GM10248 (cell line): ENCODE measurements at regions not wholly inside any gene's neighbourhood (a gene's known extent, or its start where the extent isn't known, plus 50 kb on each side); places are given as distances from the start of the nearest gene placed in this dataset.

Experiments used
- CTCF ChIA-PET: fragments of 300-600 bp; sonication (Branson Sonifier 250); formaldehyde crosslinking; extraction: SDS; loops from one replicate; lab custom pipeline; 2021; ENCODE audit warnings: antibody characterized with exemption; lab: Yijun Ruan, JAX
- POLR2A ChIA-PET: fragments of 350-650 bp; sonication (Branson Sonifier 250); formaldehyde crosslinking; extraction: SDS; loops from one replicate; lab custom pipeline; 2020; ENCODE audit warnings: antibody characterized with exemption; lab: Yijun Ruan, JAX
- DNase-seq: peaks from one replicate; pipeline ENCODE4 v3.0.0; 2012; ENCODE audit errors: extremely low spot score
- TF ChIP-seq, protein P1 (sequence below): IDR thresholded peaks from 2 replicates; pipeline ENCODE4 v1.5.1; 2012; ENCODE audit warnings: mild to moderate bottlenecking, low read depth; ENCODE audit errors: extremely low read depth, missing control alignments, control extremely low read depth

DNA sequence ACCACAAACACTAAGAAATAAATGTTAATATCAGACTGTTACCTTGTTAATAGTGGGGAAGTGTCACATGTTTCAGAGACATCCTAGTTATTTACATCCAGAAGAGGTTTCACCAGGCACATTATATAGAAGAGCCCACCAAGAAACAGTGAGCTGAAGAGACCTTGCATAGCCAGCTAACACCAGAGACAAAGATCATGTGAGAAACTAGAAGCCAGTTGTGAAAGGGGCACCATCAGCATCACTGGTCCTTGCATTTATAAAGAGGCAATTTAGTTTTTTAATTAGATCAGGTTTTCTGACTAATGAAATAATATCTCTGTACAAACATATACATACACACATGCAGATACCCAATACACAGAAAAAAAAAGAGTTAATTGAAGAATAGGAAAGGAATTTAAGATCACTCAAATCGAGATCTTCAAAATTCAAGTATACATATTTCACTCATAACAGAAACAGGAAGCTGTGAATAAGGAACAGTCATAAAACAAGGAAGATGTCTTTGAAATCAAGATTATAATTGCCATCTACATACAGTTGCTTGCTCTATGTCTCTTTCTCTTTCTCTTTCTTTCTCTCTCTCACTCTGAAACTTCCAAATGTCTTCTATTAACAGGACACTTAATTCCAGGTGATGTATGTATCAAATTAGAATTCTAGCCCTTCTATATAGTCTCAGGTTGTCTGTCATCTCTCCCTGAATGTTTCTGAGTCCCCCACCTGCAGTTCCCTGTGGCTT is 348.7 kb downstream of the ETS1 start:
- TF ChIP-seq, protein P1, sequence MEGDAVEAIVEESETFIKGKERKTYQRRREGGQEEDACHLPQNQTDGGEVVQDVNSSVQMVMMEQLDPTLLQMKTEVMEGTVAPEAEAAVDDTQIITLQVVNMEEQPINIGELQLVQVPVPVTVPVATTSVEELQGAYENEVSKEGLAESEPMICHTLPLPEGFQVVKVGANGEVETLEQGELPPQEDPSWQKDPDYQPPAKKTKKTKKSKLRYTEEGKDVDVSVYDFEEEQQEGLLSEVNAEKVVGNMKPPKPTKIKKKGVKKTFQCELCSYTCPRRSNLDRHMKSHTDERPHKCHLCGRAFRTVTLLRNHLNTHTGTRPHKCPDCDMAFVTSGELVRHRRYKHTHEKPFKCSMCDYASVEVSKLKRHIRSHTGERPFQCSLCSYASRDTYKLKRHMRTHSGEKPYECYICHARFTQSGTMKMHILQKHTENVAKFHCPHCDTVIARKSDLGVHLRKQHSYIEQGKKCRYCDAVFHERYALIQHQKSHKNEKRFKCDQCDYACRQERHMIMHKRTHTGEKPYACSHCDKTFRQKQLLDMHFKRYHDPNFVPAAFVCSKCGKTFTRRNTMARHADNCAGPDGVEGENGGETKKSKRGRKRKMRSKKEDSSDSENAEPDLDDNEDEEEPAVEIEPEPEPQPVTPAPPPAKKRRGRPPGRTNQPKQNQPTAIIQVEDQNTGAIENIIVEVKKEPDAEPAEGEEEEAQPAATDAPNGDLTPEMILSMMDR = no peak
- DNase-seq = peak; percentile 21
- ChIA-PET CTCF (interaction anchor here (1.2 to 1.6 kb wide), 3 partner anchors 10 to 608 kb away, joined by 3 read pairs; no protein-coding TSS in a partner anchor), POLR2A (no interaction called here)

DNA sequence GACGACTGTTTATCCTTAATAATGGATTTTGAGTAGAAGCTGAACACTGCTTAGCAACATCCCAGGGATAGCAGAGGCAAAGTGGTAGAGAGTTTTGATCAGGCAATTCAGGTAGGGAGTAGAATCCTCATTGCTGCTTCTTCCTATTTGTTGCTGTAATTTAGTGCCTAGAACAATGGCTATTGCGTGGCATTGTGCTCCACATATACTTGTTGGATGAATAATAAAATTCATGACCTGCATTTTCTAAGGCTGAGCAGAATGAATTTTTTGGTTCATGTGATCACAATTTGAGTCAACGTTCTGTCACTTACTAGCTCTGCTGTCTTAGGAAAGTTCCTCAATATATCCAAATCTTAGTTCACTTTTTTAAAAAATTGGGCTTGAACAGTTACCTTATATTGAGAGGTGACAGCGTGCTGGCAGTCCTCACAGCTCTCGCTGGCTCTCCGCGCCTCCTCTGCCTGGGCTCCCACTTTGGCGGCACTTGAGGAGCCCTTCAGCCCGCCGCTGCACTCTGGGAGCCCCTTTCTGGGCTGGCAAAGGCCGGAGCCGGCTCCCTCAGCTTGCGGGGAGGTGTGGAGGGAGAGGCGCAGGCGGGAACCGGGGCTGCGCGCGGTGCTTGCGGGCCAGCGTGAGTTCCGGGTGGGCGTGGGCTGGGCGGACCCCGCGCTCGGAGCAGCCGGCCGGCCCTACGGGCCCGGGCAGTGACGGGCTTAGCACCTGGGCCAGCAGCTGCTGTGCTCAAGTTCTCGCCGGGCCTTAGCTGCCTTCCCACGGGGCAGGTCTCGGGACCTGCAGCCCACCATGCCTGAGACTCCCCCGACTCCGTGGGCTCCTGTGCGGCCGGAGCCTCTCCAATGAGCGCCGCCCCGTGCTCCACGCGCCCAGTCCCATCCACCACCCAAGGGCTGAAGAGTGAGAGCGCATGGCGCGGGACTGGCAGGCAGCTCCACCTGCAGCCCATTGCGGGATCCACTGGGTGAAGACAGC is 350.6 kb downstream of the ETS1 start:
- no peak for DNase-seq
- TF ChIP-seq, protein P1 = no peak
- CTCF ChIA-PET = interaction anchor here (0.9 to 2.5 kb wide), 5 partner anchors 8 to 422 kb away, joined by 3 to 6 read pairs (median 3); no protein-coding TSS in a partner anchor
- POLR2A ChIA-PET = no interaction called here

DNA sequence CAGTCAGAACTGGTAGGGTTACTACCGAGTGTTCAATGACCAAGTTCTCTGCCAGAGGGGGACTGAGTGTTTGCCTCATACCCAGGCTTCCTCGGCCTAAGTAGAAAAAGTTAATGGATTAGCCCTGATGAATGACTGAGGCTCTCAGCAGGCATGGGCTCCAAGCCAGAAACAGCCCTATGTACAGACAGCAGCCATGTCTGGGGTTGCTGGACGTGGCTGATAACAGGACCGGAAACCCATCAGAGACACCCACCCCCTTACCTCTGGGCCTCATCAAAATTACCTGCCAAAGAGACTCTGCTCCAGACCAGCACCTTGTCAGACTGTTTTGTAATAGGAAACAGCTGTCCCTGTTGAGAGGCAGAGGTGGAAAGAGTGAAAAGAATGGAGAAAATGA is 351.4 kb downstream of the ETS1 start:
- ChIA-PET CTCF (interaction anchor here (1.1 to 2.5 kb wide), 2 partner anchors 8 to 64 kb away, joined by 3 to 6 read pairs; no protein-coding TSS in a partner anchor), POLR2A (no interaction called here)
- no peak for DNase-seq
- TF ChIP-seq, protein P1 = no peak

DNA sequence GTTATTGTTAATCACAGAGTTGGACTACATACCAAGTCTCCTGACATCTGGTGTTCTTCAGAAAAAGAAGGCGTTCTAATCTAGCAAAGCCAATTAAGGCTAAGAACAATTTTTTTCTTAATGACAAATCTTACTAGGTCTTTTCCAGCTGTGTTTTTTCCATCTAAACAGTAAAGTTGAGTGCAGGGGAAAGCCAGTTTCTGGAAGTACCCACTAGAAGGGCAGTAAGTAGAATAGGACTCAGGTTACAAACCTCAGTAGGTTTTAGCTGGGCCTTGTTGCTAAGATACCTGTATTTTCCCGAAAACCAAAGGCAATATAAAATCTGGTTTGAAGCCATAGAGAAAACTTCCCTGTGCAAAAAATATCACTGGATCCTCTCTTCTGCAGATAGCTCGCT is 351.9 kb downstream of the ETS1 start:
- CTCF ChIA-PET = interaction anchor here (0.9 to 2.5 kb wide), 5 partner anchors 7 to 420 kb away, joined by 3 to 8 read pairs (median 3); no protein-coding TSS in a partner anchor
- no peak for DNase-seq
- TF ChIP-seq, protein P1 = no peak
- POLR2A ChIA-PET = no interaction called here

DNA sequence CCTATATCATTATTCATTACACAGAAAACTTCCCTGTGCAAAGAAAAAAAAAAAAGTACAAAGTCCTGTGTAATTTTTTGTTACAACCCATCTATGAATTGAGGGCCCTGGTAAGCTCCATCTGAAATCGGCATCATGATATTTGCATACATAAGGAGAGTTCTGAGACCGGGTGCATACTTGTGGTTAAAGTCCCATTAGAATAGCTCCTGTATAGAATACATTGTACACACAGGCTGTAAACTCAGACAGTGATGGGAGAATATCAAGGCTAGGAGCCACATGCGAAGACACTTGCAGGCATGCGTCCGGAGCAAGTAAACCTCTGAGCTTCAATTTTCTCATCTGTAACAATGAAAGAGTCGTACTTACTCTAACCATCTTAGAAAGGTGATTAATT is 353.2 kb downstream of the ETS1 start:
- CTCF ChIA-PET = interaction anchor here (1.3 to 2.4 kb wide), 3 partner anchors 10 to 396 kb away, joined by 3 to 8 read pairs (median 3); no protein-coding TSS in a partner anchor
- TF ChIP-seq, protein P1 = no peak
- POLR2A ChIA-PET = no interaction called here
- DNase-seq = no peak

DNA sequence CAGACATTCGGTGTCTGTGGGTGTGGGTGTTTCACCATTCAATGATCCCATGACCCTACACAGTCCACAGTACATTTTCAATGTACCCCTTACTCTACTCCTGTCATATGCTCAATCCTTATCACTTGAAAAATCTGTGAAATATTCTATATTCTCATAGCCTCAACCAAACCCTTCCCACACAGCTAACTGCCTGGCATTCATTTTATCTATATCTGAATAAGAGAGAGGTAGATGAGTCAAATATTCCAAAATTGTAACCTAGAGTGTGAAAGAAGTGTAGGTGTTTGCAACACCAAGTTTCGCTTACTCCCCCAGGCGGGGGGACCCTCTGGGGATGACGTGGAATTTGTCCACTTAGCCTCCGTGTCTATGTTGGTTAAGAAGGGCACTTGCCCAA is 354.8 kb downstream of the ETS1 start:
- no peak for DNase-seq
- TF ChIP-seq, protein P1 = no peak
- ChIA-PET CTCF (no interaction called here), POLR2A (no interaction called here)
